ENCODE measurements at regions not wholly inside any gene's neighbourhood (a gene's known extent, or its start where the extent isn't known, plus 50 kb on each side); places are given as distances from the start of the nearest gene placed in this dataset.
A peak's percentile ranks its signal among the peaks of the same experiment; 100 is the strongest.
"Not testable (repeated sequence)": the region's sequence is repeated elsewhere in the genome, so short reads cannot be mapped to it uniquely, and the experiment has no call there.

DNA sequence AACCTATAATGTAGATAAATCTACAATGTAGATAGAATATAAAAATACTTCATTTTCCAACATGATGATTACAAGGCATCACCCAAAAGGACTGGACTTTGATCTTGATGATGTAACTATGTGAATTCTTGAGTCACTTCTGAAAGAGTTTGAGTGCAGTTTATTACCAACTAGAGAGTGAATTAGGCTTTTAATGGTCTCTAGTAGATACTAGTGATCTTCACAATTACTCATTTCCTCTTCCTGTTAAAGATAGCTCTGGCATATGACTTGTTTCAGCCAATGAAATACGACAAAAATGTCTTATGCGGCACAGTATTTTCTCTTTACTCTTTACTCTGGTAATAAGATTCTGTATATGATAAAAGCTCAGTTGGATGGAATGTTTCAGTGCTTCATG lies 1588.1 kb upstream of the B3GALT2 start:
- H3K27me3 ChIP-seq (ENCODE audit: insufficient read depth, poor library complexity, severe bottlenecking): no peaks in the 10 kb centered on the region
- DNase-seq (ENCODE audit: low spot score) (no peak), ATAC-seq (ENCODE audit: low read depth) (no peak)
- H3K36me3 ChIP-seq (ENCODE audit: low read depth): no peaks in the 10 kb centered on the region
- H3K4me3 ChIP-seq (ENCODE audit: severe bottlenecking): no peak overlapping the region
- H3K9me3 ChIP-seq (ENCODE audit: severe bottlenecking): no peaks in the 10 kb centered on the region
- H3K27ac ChIP-seq (ENCODE audit: poor library complexity, severe bottlenecking): no peak overlapping the region
- TF ChIP-seq, protein P1, sequence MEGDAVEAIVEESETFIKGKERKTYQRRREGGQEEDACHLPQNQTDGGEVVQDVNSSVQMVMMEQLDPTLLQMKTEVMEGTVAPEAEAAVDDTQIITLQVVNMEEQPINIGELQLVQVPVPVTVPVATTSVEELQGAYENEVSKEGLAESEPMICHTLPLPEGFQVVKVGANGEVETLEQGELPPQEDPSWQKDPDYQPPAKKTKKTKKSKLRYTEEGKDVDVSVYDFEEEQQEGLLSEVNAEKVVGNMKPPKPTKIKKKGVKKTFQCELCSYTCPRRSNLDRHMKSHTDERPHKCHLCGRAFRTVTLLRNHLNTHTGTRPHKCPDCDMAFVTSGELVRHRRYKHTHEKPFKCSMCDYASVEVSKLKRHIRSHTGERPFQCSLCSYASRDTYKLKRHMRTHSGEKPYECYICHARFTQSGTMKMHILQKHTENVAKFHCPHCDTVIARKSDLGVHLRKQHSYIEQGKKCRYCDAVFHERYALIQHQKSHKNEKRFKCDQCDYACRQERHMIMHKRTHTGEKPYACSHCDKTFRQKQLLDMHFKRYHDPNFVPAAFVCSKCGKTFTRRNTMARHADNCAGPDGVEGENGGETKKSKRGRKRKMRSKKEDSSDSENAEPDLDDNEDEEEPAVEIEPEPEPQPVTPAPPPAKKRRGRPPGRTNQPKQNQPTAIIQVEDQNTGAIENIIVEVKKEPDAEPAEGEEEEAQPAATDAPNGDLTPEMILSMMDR (IDR thresholded peaks at IDR 0.05; ENCODE audit: poor library complexity, severe bottlenecking): no peak
- H3K4me1 ChIP-seq (ENCODE audit: insufficient read depth, poor library complexity, severe bottlenecking): no peaks in the 10 kb centered on the region

DNA sequence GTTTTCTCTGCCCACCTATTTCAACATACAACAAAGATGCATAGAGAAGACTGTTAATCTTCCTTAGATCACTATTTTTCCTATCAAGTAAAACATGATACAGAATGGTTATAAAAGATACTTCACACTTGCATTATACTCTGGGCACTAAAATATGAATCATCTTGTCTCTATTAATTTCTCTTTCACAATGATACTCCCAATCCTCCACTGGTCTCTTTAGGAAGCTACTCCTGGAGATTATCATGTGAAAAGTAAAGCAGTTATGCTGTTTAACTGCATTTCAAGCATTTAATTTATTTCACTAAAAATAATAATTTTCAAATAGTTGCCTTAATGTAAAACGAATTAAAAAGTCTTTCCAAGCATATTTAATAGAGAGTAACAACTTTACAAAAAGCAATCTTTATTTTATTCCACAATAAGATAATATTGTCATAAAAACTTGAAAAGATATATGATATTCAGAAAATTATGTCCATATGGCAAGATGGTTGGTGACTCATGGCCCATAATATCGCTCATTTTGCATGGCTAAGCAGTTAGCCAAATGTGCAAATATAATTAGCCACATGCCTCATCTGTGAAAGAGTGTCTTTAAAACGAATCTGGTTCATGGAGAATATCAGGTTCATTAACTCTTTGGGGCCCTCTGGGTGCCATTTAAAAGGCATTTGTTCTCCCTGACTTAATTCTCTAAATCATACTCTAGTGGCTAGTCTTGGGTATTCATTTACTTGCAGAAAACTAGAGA lies 1569.0 kb upstream of the B3GALT2 start:
- ATAC-seq (ENCODE audit: low read depth) (no peak), DNase-seq (ENCODE audit: low spot score) (no peak)
- TF ChIP-seq, protein P1 (IDR thresholded peaks at IDR 0.05; ENCODE audit: poor library complexity, severe bottlenecking): no peak
- Histone ChIP-seq H3K9me3 (ENCODE audit: severe bottlenecking) (no peaks in the 10 kb centered on the region), H3K4me1 (ENCODE audit: insufficient read depth, poor library complexity, severe bottlenecking) (no peaks in the 10 kb centered on the region), H3K27ac (ENCODE audit: poor library complexity, severe bottlenecking) (no peak overlapping the region), H3K4me3 (ENCODE audit: severe bottlenecking) (no peak overlapping the region), H3K27me3 (ENCODE audit: insufficient read depth, poor library complexity, severe bottlenecking) (no peaks in the 10 kb centered on the region), H3K36me3 (ENCODE audit: low read depth) (no peaks in the 10 kb centered on the region)

DNA sequence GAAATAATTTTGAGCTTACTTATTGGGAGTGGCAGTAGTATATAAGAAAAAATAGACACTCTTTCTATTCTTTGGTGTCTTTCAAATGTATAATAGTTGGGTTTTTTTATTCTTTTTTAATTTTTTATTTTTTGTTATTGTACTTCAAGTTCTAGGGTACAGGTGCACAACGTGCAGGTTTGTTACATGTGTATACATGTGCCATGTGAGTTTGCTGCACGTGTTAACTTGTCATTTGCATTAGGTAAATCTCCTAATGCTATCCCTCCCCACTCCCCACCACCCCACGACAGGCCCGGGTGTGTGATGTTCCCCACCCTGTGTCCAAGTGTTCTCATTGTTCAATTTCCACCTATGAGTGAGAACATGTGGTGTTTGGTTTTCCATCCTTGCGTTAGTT lies 1552.4 kb upstream of the B3GALT2 start:
- H3K4me1 ChIP-seq (ENCODE audit: insufficient read depth, poor library complexity, severe bottlenecking); DNase-seq (ENCODE audit: low spot score); H3K9me3 ChIP-seq (ENCODE audit: severe bottlenecking); H3K27ac ChIP-seq (ENCODE audit: poor library complexity, severe bottlenecking); H3K27me3 ChIP-seq (ENCODE audit: insufficient read depth, poor library complexity, severe bottlenecking); ATAC-seq (ENCODE audit: low read depth); H3K36me3 ChIP-seq (ENCODE audit: low read depth); H3K4me3 ChIP-seq (ENCODE audit: severe bottlenecking): not testable (repeated sequence)

DNA sequence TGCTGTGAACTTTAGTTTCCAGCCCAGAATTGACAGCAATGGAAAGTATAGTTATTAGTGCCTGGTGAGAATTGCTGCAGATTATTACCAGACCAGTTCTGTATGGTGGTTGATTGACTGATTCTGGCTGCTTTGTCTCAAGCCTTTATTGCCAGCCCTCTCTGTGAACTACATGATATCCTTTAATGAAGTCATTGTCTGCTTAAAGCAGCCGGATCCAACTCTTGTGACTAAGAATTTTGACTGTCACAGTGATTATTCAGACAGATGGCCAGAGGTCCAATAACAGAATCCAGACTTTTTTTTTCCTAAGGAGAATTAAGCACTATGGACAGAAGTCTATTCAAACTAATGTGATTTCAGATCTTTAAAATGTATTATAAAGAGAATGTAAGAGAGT lies 1548.6 kb upstream of the B3GALT2 start:
- H3K4me1 ChIP-seq (ENCODE audit: insufficient read depth, poor library complexity, severe bottlenecking): peaks cover 4% of the 10 kb centered on the region
- H3K27me3 ChIP-seq (ENCODE audit: insufficient read depth, poor library complexity, severe bottlenecking): no peaks in the 10 kb centered on the region
- H3K27ac ChIP-seq (ENCODE audit: poor library complexity, severe bottlenecking): no peak overlapping the region
- H3K4me3 ChIP-seq (ENCODE audit: severe bottlenecking): no peak overlapping the region
- H3K36me3 ChIP-seq (ENCODE audit: low read depth): no peaks in the 10 kb centered on the region
- ATAC-seq (ENCODE audit: low read depth) (no peak), DNase-seq (ENCODE audit: low spot score) (no peak)
- TF ChIP-seq, protein P1 (IDR thresholded peaks at IDR 0.05; ENCODE audit: poor library complexity, severe bottlenecking): no peak
- H3K9me3 ChIP-seq (ENCODE audit: severe bottlenecking): no peaks in the 10 kb centered on the region

DNA sequence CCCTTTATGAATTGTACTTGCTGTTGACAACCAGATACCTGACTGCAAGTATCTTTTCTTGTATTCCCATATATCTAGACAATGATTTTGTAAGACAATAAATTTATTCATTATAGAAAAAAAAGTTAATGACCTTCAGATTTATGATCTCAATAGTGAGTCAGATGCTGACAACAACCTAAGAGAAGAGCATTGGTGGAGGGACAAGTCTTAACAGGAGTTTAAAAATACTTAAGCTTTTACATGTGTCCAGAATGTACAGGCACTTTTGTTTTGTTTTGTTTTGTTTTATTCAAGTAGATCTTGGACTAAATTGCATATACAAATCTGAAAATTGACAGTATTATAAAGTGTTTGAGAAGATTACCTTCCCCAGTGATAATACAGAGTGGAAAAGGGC lies 1544.6 kb upstream of the B3GALT2 start:
- H3K4me3 ChIP-seq (ENCODE audit: severe bottlenecking): no peak overlapping the region
- DNase-seq (ENCODE audit: low spot score): no peak
- TF ChIP-seq, protein P1 (IDR thresholded peaks at IDR 0.05; ENCODE audit: poor library complexity, severe bottlenecking): no peak
- no peak overlapping the region for H3K27ac ChIP-seq (ENCODE audit: poor library complexity, severe bottlenecking)
- H3K4me1 ChIP-seq (ENCODE audit: insufficient read depth, poor library complexity, severe bottlenecking): peaks cover 4% of the 10 kb centered on the region
- peak; percentile 66; the same call in 2 of the 3 replicates for ATAC-seq (ENCODE audit: low read depth)
- no peaks in the 10 kb centered on the region for H3K9me3 ChIP-seq (ENCODE audit: severe bottlenecking)
- H3K27me3 ChIP-seq (ENCODE audit: insufficient read depth, poor library complexity, severe bottlenecking): no peaks in the 10 kb centered on the region
- no peaks in the 10 kb centered on the region for H3K36me3 ChIP-seq (ENCODE audit: low read depth)

Measured in RWPE2 (cell line).